Stomach smooth muscle (tissue), 2 donors: ENCODE measurements at regions not wholly inside any gene's neighbourhood (a gene's known extent, or its start where the extent isn't known, plus 50 kb on each side); places are given as distances from the start of the nearest gene placed in this dataset.
"Not testable (repeated sequence)": the region's sequence is repeated elsewhere in the genome, so short reads cannot be mapped to it uniquely, and the experiment has no call there.

Experiments used
- H3K27ac ChIP-seq: one replicate; pipeline ENCODE4 v1.7.0; 2013; ENCODE audit warnings: mild to moderate bottlenecking, low read length, inconsistent platforms
- H3K27me3 ChIP-seq, 2 donors: one replicate each; pipeline ENCODE4 v1.7.0; 2013; ENCODE audit warnings: low read length in 2 of 2; ENCODE audit not compliant: insufficient read depth in 2 of 2, control insufficient read depth in 1 of 2
- H3K36me3 ChIP-seq, 2 donors: one replicate each; pipeline ENCODE4 v1.7.0; 2013; ENCODE audit warnings: low read length in 2 of 2; ENCODE audit not compliant: control insufficient read depth in 2 of 2, insufficient read depth in 2 of 2
- H3K4me1 ChIP-seq: one replicate; pipeline ENCODE4 v1.7.0; 2013; ENCODE audit warnings: low read length; ENCODE audit not compliant: control insufficient read depth, insufficient read depth
- H3K4me3 ChIP-seq, 2 donors: one replicate each; pipeline ENCODE4 v1.7.0; 2013; ENCODE audit warnings: low read length in 2 of 2
- H3K9ac ChIP-seq, 2 donors: one replicate each; pipeline ENCODE4 v1.7.0; 2013; ENCODE audit warnings: low read length in 2 of 2, mild to moderate bottlenecking in 1 of 2
- H3K9me3 ChIP-seq, 2 donors: one replicate each; pipeline ENCODE4 v1.7.0; 2013; ENCODE audit warnings: low read length in 2 of 2; ENCODE audit not compliant: control insufficient read depth in 2 of 2
- donor health status: healthy.
- donor health status: Pancreatic carcinoma.

DNA sequence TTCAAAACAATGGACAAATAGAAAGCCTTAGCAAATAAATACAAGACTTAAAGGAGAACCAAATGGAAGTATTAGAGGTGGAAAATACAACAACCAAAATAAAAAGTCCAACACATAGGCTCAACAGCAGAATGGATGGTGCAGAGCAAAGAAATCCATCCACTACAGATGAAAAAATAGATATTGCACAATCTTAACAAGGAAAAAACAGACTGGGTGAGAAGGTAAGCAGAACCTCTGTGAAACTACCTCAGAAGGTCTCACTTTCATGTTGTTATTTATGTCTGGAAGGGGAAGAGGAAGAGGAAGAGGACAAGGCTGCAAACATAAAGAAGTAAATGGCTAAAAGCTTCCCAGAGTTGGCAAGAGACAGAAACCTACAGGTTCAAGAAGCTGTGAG lies 158.7 kb upstream of the NBPF11 start:
- H3K9me3 ChIP-seq, result peaks cover 0 to 4% of the 10 kb centered on the region in 2 donors
- no peaks in the 10 kb centered on the region for H3K36me3 ChIP-seq
- peaks cover 9% of the 10 kb centered on the region for H3K4me1 ChIP-seq
- no peak overlapping the region for H3K9ac ChIP-seq
- peaks cover 42 to 44% of the 10 kb centered on the region in 2 donors for H3K27me3 ChIP-seq
- no peak overlapping the region for H3K4me3 ChIP-seq
- H3K27ac ChIP-seq, result no peak overlapping the region

DNA sequence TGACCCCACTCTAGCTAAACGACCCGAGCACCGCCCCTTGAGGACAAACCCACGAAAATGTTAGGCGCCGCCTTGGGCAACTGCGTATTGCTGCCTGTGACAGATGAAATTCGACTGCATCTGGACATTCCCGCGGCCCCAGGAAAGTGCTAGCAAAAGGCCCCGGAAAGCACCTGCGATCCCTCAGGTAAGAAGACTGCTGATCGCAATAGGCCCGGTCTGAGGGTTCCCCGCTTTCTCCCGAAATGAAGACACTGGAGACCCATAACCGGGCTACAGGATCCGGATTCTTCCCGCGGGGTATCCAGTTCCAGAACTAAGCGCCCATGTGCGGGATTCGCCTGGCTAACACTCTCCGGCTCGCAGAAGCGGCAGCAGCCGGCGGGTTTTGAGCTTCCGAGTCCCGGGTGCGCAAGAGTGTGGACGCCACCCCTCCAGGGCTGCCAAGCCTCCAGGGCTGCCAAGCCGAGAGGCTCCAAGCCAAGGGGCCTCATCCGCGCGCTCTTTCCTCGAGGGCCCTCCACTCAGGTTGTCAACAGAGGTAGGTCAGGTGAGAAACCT lies 157.9 kb upstream of the NBPF11 start:
- Histone ChIP-seq H3K36me3 (no peaks in the 10 kb centered on the region), H3K27me3 (peaks cover 41 to 42% of the 10 kb centered on the region in 2 donors), H3K4me1 (peaks cover 9% of the 10 kb centered on the region), H3K9ac (no peak overlapping the region), H3K9me3 (peaks cover 0 to 4% of the 10 kb centered on the region in 2 donors), H3K27ac (no peak overlapping the region), H3K4me3 (no peak overlapping the region)

DNA sequence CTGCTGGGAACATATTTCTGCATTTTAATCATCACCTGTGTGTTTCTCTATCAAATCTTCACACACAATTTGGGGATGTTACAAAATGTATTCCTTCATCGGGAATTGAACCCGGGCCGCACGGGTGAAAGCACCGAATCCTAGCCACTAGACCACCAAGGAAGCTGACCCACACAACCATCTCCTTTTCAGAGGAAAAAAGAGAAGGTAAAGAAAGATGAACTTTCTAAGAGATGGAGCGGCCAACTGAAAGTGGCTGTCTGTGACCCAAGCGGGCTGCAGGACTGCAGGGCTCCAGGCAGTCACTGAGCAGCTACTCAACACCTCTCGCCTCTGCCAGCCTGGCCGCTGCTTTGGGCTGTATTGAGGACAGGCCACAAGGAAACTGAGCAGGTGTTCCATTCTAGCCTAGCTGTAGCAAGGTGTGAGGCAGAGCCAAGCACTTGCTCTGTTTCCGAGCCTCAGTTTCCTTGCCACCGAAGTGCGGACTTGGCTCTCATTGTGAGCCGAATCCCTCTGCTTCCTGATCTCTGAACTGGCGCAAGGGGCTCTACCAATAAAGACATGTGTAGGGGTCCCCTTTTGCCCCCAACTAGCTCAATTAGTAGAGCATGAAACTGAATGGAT lies 156.9 kb upstream of the NBPF11 start:
- peaks cover 9% of the 10 kb centered on the region for H3K4me1 ChIP-seq
- no peaks in the 10 kb centered on the region for H3K36me3 ChIP-seq
- no peak overlapping the region for H3K4me3 ChIP-seq
- H3K9ac ChIP-seq, result no peak overlapping the region
- peaks cover 0 to 4% of the 10 kb centered on the region in 2 donors for H3K9me3 ChIP-seq
- no peak overlapping the region for H3K27ac ChIP-seq
- H3K27me3 ChIP-seq, result peaks cover 40 to 41% of the 10 kb centered on the region in 2 donors

DNA sequence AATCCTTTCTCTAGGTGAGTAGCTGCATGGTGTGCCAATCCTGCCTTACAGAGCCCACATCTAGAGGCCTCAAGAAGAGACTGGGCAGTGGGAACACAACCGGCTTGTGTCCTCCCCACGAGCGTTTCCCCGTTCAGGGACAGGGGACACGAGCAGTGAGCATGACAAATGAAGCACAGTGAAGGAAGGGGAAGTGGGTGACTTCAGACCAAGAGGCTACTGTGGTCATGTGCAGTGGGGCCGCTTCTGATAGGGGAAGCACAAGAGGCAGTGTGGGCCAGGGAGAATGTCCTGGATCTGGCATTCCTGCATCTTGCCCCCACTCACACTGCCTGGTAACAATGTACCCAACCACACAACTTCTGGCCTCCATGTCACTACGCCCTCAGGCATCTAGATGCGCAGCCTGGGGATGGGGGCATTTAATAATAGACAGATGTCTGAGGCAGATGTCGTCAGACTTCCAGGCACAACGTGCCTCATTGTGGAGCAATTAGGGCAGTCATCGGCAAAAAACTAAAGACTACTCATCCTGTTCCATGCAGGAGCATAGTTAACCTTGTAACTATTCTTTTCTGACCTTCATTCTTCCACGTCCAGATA lies 155.6 kb upstream of the NBPF11 start:
- H3K9ac ChIP-seq, result no peak overlapping the region
- peaks cover 39 to 41% of the 10 kb centered on the region in 2 donors for H3K27me3 ChIP-seq
- peaks cover 9% of the 10 kb centered on the region for H3K4me1 ChIP-seq
- H3K36me3 ChIP-seq, result no peaks in the 10 kb centered on the region
- H3K4me3 ChIP-seq, result no peak overlapping the region
- H3K27ac ChIP-seq, result no peak overlapping the region
- peaks cover 0 to 4% of the 10 kb centered on the region in 2 donors for H3K9me3 ChIP-seq

DNA sequence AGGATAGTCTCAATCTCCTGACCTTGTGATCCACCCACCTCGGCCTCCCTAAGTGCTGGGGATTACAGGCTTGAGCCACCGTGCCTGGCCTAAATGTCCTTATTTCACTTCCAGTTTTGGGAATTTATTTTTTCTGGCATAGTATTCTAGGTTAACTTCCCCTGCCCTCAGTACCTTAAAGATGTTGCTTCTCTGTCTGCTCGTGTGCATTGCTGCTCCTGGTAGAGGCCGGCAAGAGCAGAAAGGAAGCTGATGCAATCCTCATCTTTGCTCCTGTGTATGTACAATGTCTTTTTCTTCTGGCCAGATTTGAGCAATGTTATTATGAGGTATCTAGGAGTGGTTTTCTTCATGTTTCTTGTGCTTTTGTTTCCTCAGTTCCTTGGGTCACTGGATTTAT lies 152.9 kb upstream of the NBPF11 start:
- H3K4me3 ChIP-seq, H3K36me3 ChIP-seq, H3K9ac ChIP-seq, H3K4me1 ChIP-seq, H3K9me3 ChIP-seq, H3K27ac ChIP-seq: not testable (repeated sequence)
- H3K27me3 ChIP-seq, result peaks cover 27% of the 10 kb centered on the region in 2 donors

DNA sequence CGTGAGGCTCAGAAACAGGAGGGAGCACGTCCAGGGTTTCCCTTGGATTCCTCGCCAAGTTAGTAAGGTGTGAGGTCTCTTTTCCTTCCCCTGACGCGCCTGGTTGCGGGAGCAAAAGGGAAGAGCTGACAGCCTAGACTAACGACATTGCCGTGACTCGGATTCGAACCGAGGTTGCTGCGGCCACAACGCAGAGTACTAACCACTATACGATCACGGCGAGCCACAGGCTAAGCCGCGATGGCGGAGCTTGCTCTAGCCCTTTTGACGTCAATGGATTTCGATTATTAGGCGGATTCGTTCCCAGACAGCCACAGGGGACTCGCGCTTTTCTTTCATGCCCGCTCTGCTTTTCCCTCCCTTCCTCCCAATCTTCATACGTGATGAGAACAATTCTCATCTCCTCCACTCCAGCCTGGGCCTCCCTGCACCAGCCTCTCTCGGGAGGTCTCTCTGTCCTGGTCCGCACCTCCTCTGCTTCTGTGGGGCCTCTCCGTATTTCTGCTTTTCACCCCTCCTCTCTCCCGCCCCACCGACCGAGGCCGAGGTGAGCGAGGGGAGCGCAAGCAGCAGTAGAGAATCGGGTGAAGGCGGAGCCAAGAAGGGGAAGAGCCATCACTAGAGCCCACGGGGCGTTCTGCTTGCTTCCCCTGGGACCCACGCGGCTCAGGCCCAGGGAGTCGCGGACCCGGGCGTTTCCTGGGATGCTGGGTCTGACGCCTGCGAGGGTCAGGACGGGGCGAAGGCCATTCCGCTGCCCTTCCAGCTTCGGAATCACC lies 150.7 kb upstream of the NBPF11 start:
- not testable (repeated sequence) for H3K27me3 ChIP-seq, H3K9me3 ChIP-seq, H3K27ac ChIP-seq, H3K36me3 ChIP-seq, H3K4me1 ChIP-seq
- peak overlapping the region; percentile 60 to 73 for H3K4me3 ChIP-seq
- H3K9ac ChIP-seq, result peak overlapping the region in 1 of 2 donors; percentile 9

DNA sequence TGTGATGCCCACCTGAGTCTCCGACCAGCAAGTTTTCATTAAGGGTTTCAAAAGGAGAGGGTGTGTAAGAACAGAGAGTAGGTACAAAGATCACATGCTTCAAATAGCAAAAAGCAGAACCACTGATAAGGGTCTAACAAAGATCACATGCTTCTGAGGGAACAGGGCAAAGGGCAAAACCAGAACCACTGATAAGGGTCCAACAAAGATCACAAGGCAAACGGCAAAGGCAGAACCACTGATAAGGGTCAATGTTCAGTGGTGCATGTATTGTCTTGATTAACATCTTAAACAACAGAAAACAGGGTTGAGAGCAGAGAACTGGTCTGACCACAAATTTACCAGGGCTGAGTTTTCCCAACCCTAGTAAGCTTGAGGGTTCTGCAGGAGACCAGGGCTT lies 145.8 kb upstream of the NBPF11 start:
- not testable (repeated sequence) for H3K4me3 ChIP-seq, H3K4me1 ChIP-seq, H3K9me3 ChIP-seq, H3K27me3 ChIP-seq, H3K9ac ChIP-seq, H3K27ac ChIP-seq, H3K36me3 ChIP-seq

DNA sequence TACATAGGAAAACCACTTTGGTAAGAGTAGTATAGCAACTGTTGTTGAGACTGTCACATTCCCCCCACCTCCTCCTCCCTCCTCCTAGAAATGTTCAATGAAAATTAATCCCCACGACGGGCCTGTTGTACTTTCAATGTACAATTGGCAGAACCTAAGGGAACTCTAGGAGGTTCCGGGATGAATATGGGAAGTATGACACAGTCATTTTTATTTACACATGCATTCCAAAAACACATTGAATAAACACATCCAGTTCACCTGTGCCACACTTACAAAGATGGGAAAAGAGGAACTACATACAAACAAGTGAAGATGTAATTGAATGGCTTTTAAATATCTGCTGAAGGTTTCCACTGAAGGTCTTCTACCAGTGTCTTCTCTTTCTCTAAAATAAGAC lies 144.4 kb upstream of the NBPF11 start:
- H3K4me1 ChIP-seq, result no peaks in the 10 kb centered on the region
- H3K27me3 ChIP-seq, result peaks cover 2 to 4% of the 10 kb centered on the region in 2 donors
- H3K4me3 ChIP-seq, result no peak overlapping the region
- H3K9me3 ChIP-seq, result no peaks in the 10 kb centered on the region
- no peak overlapping the region for H3K9ac ChIP-seq
- no peak overlapping the region for H3K27ac ChIP-seq
- H3K36me3 ChIP-seq, result no peaks in the 10 kb centered on the region

DNA sequence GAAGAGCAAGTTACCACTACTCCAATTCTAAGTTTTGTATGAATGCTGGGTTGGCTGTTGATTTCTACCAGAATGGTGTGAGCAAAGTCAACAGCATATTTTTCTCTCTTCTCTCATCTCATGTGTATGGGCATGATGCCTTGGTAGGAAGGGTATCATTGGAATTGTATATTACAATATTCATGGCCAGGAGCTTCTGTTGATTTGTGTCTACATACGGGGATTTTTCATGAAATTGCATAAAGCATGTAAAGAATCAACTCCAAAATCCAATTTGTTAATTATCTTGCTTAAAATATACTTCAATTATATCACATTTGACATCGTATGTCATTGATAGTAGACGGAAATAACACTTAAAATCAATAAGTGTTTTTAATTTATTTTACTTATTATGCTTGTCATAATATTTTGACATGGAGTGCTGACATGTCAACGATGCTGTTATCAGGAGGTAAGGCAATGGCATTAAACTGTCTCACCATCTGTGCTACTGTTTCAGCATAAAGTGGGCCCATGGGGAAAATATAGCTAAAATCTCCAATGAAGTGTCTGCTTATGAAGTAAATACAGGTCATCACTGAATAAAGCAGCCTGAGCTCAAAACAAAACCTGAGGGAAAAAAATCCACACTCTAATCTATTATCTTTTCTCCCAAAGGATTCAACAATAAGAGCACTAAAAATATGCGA lies 142.2 kb upstream of the NBPF11 start:
- peaks cover 2 to 4% of the 10 kb centered on the region in 2 donors for H3K27me3 ChIP-seq
- H3K4me1 ChIP-seq, result no peaks in the 10 kb centered on the region
- H3K4me3 ChIP-seq, result no peak overlapping the region
- H3K27ac ChIP-seq, result no peak overlapping the region
- no peak overlapping the region for H3K9ac ChIP-seq
- no peaks in the 10 kb centered on the region for H3K36me3 ChIP-seq
- H3K9me3 ChIP-seq, result no peaks in the 10 kb centered on the region

DNA sequence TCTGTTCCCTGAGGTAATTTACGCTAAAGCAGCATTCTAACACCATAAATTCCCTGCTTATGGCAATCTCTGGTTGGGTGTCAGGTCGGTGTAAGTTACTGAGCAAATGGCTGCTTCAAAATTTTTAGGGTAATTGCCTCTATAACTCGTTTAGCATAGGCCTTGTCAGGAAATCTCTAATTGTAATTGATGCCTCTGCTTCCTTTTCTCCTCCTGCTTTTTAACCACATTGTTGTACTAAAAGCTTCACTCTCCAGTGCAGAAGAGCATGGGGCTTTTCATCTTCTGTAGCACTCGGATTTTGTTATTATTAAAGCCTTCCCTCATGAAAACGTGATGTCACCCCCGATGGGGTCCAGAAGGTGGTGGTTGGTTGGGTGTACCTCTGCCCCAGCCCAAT lies 141.6 kb upstream of the NBPF11 start:
- no peaks in the 10 kb centered on the region for H3K36me3 ChIP-seq
- H3K9ac ChIP-seq, result no peak overlapping the region
- H3K4me1 ChIP-seq, result no peaks in the 10 kb centered on the region
- no peak overlapping the region for H3K4me3 ChIP-seq
- no peaks in the 10 kb centered on the region for H3K9me3 ChIP-seq
- peaks cover 2 to 4% of the 10 kb centered on the region in 2 donors for H3K27me3 ChIP-seq
- H3K27ac ChIP-seq, result no peak overlapping the region
